HepG2 (cell line): ENCODE measurements at regions not wholly inside any gene's neighbourhood (a gene's known extent, or its start where the extent isn't known, plus 50 kb on each side); places are given as distances from the start of the nearest gene placed in this dataset.

ENCODE experiments used
- ATAC-seq: fragments of 200-7000 bp; cut with Tn5 transposase; 3 replicates; pipeline ENCODE4 v1.9.1; 2020; ENCODE audit warnings: mild to moderate bottlenecking, moderate library complexity
- BruUV-seq: library from RNA; stranded (reverse); fragments of 400-500 nt; replicated peaks from 2 replicates; lab custom pipeline; 2021; lab: Mats Ljungman, UMichigan
- CTCF ChIA-PET: fragments of 300-600 bp; formaldehyde crosslinking; extraction: SDS; loops from one replicate; lab custom pipeline; 2021; ENCODE audit warnings: low total read pairs, inconsistent platforms, low intra/inter-chr PET ratio; lab: Yijun Ruan, JAX
- POLR2A ChIA-PET: fragments of 350-600 bp; sonication (Branson Sonifier 250); formaldehyde crosslinking; loops from one replicate; lab custom pipeline; 2020; ENCODE audit warnings: antibody characterized with exemption, inconsistent platforms; lab: Yijun Ruan, JAX
- DNase-seq: peaks from one replicate; pipeline ENCODE4 v3.0.0-alpha.2; 2015; ENCODE audit warnings: low spot score
- FAIRE-seq: peaks from 3 replicates; lab custom pipeline; 2011; peaks lifted over from hg19 to GRCh38; lab: Jason Lieb, UNC
- H2AFZ ChIP-seq: one replicate; pipeline ENCODE4 v1.6.1; 2011; ENCODE audit warnings: low read length, inconsistent platforms
- H3K27ac ChIP-seq: fragments of 300-600 bp; 3 replicates; pipeline ENCODE4 v1.8.0; 2011; ENCODE audit warnings: mixed run types, mild to moderate bottlenecking, mixed read lengths, low read length, inconsistent platforms; ENCODE audit not compliant: insufficient read depth; ENCODE audit errors: extremely low read length
- H3K27me3 ChIP-seq, 2 experiments: fragments of 200-600 bp in 1 of 2; 2 replicates in 1 of 2; 3 replicates in 1 of 2; pipeline versions ENCODE4 v1.6.0 to v1.8.0; 2011; ENCODE audit warnings: low read length in 2 of 2, mild to moderate bottlenecking in 2 of 2, moderate library complexity in 2 of 2, inconsistent platforms in 1 of 2; ENCODE audit not compliant: insufficient read depth in 2 of 2, control insufficient read depth in 1 of 2
- H3K36me3 ChIP-seq, 2 experiments: fragments of 200-600 bp in 1 of 2; replicated peaks in 1 of 2; 2 replicates in 1 of 2; 3 replicates in 1 of 2; pipeline versions ENCODE4 v1.5.1 to v1.8.0; 2011; ENCODE audit warnings: low read length in 2 of 2, inconsistent platforms in 1 of 2; ENCODE audit not compliant: insufficient read depth in 2 of 2, control insufficient read depth in 1 of 2
- H3K4me1 ChIP-seq: 2 replicates; pipeline ENCODE4 v1.5.1; 2012; ENCODE audit warnings: low read length, inconsistent platforms; ENCODE audit not compliant: insufficient read depth
- H3K4me2 ChIP-seq: 2 replicates; pipeline ENCODE4 v1.6.0; 2011; ENCODE audit warnings: low read depth, low read length, inconsistent platforms
- H3K4me3 ChIP-seq, 3 experiments: fragments of 200-600 bp in 1 of 3; sonication (generic), shearing (Covaris generic) in 1 of 3; replicated peaks in 1 of 3; 2 replicates each; pipeline ENCODE4 v1.5.1; 2011 to 2016; ENCODE audit warnings: low read length in 3 of 3, inconsistent platforms in 2 of 3, low read depth in 2 of 3, mild to moderate bottlenecking in 2 of 3, control low read depth in 1 of 3, mixed read lengths in 1 of 3; ENCODE audit not compliant: insufficient read depth in 1 of 3
- H3K79me2 ChIP-seq: one replicate; pipeline ENCODE4 v1.6.1; 2011; ENCODE audit warnings: low read length, inconsistent platforms; ENCODE audit not compliant: insufficient read depth
- H3K9ac ChIP-seq: 2 replicates; pipeline ENCODE4 v1.6.0; 2011; ENCODE audit warnings: mild to moderate bottlenecking, low read depth, low read length, inconsistent platforms; ENCODE audit not compliant: insufficient read depth
- H3K9me3 ChIP-seq: 2 replicates; pipeline ENCODE4 v1.5.1; 2012; ENCODE audit warnings: mild to moderate bottlenecking, low read length
- H4K20me1 ChIP-seq: 2 replicates; pipeline ENCODE4 v1.6.0; 2011; ENCODE audit warnings: inconsistent platforms, mild to moderate bottlenecking, low read length, moderate library complexity; ENCODE audit not compliant: insufficient read depth
- AFF4 ChIP-seq: sonication (generic); formaldehyde crosslinking; IDR thresholded peaks from 2 replicates; pipeline ENCODE4 v1.4.0; 2020; ENCODE audit warnings: missing genetic modification reagents
- CC2D1A ChIP-seq: sonication (generic); formaldehyde crosslinking; IDR thresholded peaks from 2 replicates; pipeline ENCODE4 v1.8.1; 2023; ENCODE audit warnings: mild to moderate bottlenecking, missing genetic modification reagents
- ELF1 ChIP-seq: sonication (generic); formaldehyde crosslinking; IDR thresholded peaks from 2 replicates; pipeline ENCODE4 v1.4.0; 2020; ENCODE audit warnings: missing genetic modification reagents
- ETV5 ChIP-seq: IDR thresholded peaks from 2 replicates; pipeline ENCODE4 v1.6.1; 2018; ENCODE audit warnings: missing biosample characterization, missing genetic modification reagents, inconsistent platforms, borderline replicate concordance
- KLF9 ChIP-seq: IDR thresholded peaks from 2 replicates; pipeline ENCODE4 v1.6.1; 2016; ENCODE audit warnings: low read depth
- MAFF ChIP-seq: IDR thresholded peaks from 2 replicates; pipeline ENCODE4 v1.6.1; 2011; ENCODE audit warnings: low read depth, low read length, improper control_type of control experiment
- MAFK ChIP-seq, 2 experiments: IDR thresholded peaks in 1 of 2; conservative IDR thresholded peaks in 1 of 2; 2 replicates each; pipeline ENCODE4 v1.6.1; 2011; ENCODE audit warnings: improper control_type of control experiment in 2 of 2, low read length in 2 of 2
- MYNN ChIP-seq: sonication (generic); formaldehyde crosslinking; IDR thresholded peaks from 2 replicates; pipeline ENCODE4 v1.4.0; 2020; ENCODE audit warnings: mild to moderate bottlenecking, low read depth, missing genetic modification reagents
- PRDM10 ChIP-seq: sonication (generic); formaldehyde crosslinking; IDR thresholded peaks from 2 replicates; pipeline ENCODE4 v1.4.0; 2020; ENCODE audit warnings: low read depth, missing genetic modification reagents
- SCMH1 ChIP-seq: sonication (generic); formaldehyde crosslinking; IDR thresholded peaks from 2 replicates; pipeline ENCODE4 v1.9.0; 2021; ENCODE audit warnings: missing genetic modification reagents, mild to moderate bottlenecking, borderline replicate concordance
- ZFP36 ChIP-seq: fragments of 150-350 bp; IDR thresholded peaks from 2 replicates; pipeline ENCODE4 v1.6.1; 2018; ENCODE audit warnings: borderline replicate concordance, low read length, low read depth; ENCODE audit not compliant: partially characterized antibody
- ZNF703 ChIP-seq: sonication (generic); formaldehyde crosslinking; IDR thresholded peaks from 2 replicates; pipeline ENCODE4 v1.5.1; 2020; ENCODE audit warnings: missing genetic modification reagents, mild to moderate bottlenecking, moderate library complexity, borderline replicate concordance
- WGBS: methylation state at CpG from one replicate; pipeline ENCODE4 v1.1.6; 2017; ENCODE audit warnings: low lambda C conversion rate; 5-methylcytosine and 5-hydroxymethylcytosine counted together
- in situ Hi-C: cut with HindIII; loops from 2 replicates; pipeline ENCODE4 v1.10.0; 2017; ENCODE audit warnings: low pct_unique_long_range_greater_than_20kb; ENCODE audit not compliant: extremely low pct_ligation_motif_present
- intact Hi-C: fragments of 100-400 bp; cut with micrococcal nuclease; formaldehyde crosslinking; loops from one replicate; pipeline ENCODE4 v1.10.0; 2022; ENCODE audit not compliant: unreplicated experiment

GRCh38 chr13:110056640-110057039 lies 250.3 kb downstream of the COL4A1 start:
- H4K20me1 ChIP-seq = no peaks in the 10 kb centered on the region
- no peaks in the 10 kb centered on the region for H3K4me1 ChIP-seq
- 54% methylated on average over 3 of the region's 5 CpGs for WGBS
- ChIA-PET POLR2A (no interaction called here), CTCF (no interaction called here)
- H3K36me3 ChIP-seq = no peaks in the 10 kb centered on the region
- H3K4me3 ChIP-seq = no peak overlapping the region
- intact Hi-C loops = no loop called here
- FAIRE-seq (no peak), DNase-seq (no peak), ATAC-seq (no peak)
- in situ Hi-C loops = no loop called here
- H2AFZ ChIP-seq = no peak overlapping the region
- no peak overlapping the region for H3K4me2 ChIP-seq
- H3K79me2 ChIP-seq = no peaks in the 10 kb centered on the region
- H3K27me3 ChIP-seq = peaks cover 0 to 1% of the 10 kb centered on the region in 2 experiments; a peak in 1 of 5 replicates
- BruUV-seq = no TSS peak
- H3K27ac ChIP-seq = no peak overlapping the region
- no peaks in the 10 kb centered on the region for H3K9me3 ChIP-seq
- peak; percentile 83 to 89 for TF ChIP-seq MAFK (conservative IDR thresholded peaks at IDR 0.05 in 1 of 2, IDR thresholded peaks at IDR 0.05 in 1 of 2; ENCODE audit: low read length in 2 of 2)
- peak; percentile 83 for TF ChIP-seq MAFF
- no peak for TF ChIP-seq SCMH1 (CRISPR knock-in tag)
- no peak overlapping the region for H3K9ac ChIP-seq

DNA sequence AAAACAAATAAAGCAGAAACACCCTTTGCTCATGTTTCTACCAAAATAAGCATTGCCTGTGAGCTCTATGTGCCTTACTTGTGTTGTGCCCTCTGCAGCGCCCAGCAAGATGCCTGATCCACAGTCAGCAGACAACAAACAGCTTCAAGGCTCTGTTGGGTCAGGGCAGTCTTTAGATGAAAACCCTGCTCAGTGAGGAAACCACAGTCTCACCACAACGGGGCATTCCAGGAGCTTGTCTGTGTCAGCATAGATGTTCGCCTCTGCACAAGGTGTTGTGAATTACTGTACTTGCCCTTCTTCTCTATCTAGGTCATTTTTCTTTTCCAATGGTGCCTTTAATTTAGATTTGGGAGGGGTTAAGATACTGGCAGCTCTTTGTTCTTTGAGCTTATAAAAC lies 251.9 kb downstream of the COL4A1 start:
- Histone ChIP-seq H3K36me3 (no peaks in the 10 kb centered on the region), H4K20me1 (no peaks in the 10 kb centered on the region), H3K4me3 (no peak overlapping the region), H3K4me2 (no peak overlapping the region), H3K9ac (no peak overlapping the region), H2AFZ (no peak overlapping the region), H3K79me2 (no peaks in the 10 kb centered on the region), H3K27ac (no peak overlapping the region), H3K9me3 (no peaks in the 10 kb centered on the region), H3K4me1 (no peaks in the 10 kb centered on the region), H3K27me3 (peaks cover 0 to 1% of the 10 kb centered on the region in 2 experiments; a peak in 1 of 5 replicates)
- intact Hi-C loops (no loop called here), in situ Hi-C loops (no loop called here)
- DNase-seq = no peak
- no TSS peak for BruUV-seq
- WGBS = 19% methylated on average over 3 of the region's 3 CpGs
- CTCF ChIA-PET = no interaction called here
- FAIRE-seq = no peak
- no peak for ATAC-seq
- POLR2A ChIA-PET = no interaction called here
- no peak for TF ChIP-seq ETV5
- TF ChIP-seq CC2D1A (CRISPR knock-in tag) = no peak
- no peak for TF ChIP-seq MYNN (CRISPR knock-in tag)
- no peak for TF ChIP-seq PRDM10 (CRISPR knock-in tag)
- no peak for TF ChIP-seq ELF1
- TF ChIP-seq ZFP36 = no peak
- TF ChIP-seq AFF4 (CRISPR knock-in tag) = no peak
- TF ChIP-seq ZNF703 (CRISPR knock-in tag) = no peak
- TF ChIP-seq KLF9 = no peak
